PC-3 (cell line): ENCODE measurements at regions not wholly inside any gene's neighbourhood (a gene's known extent, or its start where the extent isn't known, plus 50 kb on each side); places are given as distances from the start of the nearest gene placed in this dataset.

Source experiments
- EZH2 ChIP-seq: fragments of 300-600 bp; sonication (generic); IDR thresholded peaks from one replicate; pipeline ENCODE4 v1.6.1; 2017; ENCODE audit warnings: antibody characterized with exemption, mild to moderate bottlenecking, low read length; ENCODE audit not compliant: unreplicated experiment
- EZH2phosphoT487 ChIP-seq: fragments of 300-600 bp; sonication (generic); IDR thresholded peaks from 2 replicates; pipeline ENCODE4 v1.6.1; 2018; ENCODE audit warnings: mild to moderate bottlenecking, antibody characterized with exemption, low read length, borderline replicate concordance
- TF ChIP-seq, protein P1 (sequence below): fragments of 300-600 bp; sonication (generic); conservative IDR thresholded peaks from 2 replicates; pipeline ENCODE4 v1.5.1; 2017; ENCODE audit warnings: antibody characterized with exemption, low read depth, mild to moderate bottlenecking, low read length

DNA sequence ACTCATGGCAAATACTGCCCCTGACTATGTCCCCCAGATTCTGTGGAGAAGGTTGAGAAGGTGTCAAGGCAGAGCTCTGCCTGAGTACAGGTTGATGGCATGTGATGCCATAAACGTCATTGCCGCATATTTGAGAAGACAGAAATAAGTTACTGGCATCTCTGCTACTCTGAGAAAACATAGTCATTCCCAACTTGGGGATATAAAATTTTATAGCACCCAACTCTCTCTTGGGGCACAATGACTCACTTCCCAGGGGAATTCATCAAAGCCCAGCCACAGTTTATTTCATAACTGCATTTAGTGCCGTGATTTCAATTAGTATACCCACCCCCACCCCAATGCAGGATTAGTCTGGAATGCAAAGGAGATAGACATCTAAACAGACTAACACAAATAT, 101.9 kb upstream of the TNR start:
- TF ChIP-seq EZH2phosphoT487 (no peak), EZH2 (no peak)
- TF ChIP-seq, protein P1, sequence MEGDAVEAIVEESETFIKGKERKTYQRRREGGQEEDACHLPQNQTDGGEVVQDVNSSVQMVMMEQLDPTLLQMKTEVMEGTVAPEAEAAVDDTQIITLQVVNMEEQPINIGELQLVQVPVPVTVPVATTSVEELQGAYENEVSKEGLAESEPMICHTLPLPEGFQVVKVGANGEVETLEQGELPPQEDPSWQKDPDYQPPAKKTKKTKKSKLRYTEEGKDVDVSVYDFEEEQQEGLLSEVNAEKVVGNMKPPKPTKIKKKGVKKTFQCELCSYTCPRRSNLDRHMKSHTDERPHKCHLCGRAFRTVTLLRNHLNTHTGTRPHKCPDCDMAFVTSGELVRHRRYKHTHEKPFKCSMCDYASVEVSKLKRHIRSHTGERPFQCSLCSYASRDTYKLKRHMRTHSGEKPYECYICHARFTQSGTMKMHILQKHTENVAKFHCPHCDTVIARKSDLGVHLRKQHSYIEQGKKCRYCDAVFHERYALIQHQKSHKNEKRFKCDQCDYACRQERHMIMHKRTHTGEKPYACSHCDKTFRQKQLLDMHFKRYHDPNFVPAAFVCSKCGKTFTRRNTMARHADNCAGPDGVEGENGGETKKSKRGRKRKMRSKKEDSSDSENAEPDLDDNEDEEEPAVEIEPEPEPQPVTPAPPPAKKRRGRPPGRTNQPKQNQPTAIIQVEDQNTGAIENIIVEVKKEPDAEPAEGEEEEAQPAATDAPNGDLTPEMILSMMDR: no peak
